GM18505 (cell line): ENCODE measurements at regions not wholly inside any gene's neighbourhood (a gene's known extent, or its start where the extent isn't known, plus 50 kb on each side); places are given as distances from the start of the nearest gene placed in this dataset.

Source experiments
- ATAC-seq: cut with Tn5 transposase; IDR thresholded peaks from one replicate; pipeline ENCODE4 v1.9.1; 2021; ENCODE audit not compliant: unreplicated experiment
- POLR2A ChIP-seq: IDR thresholded peaks from 4 replicates; pipeline ENCODE4 v1.6.1; 2011; ENCODE audit warnings: borderline replicate concordance; ENCODE audit not compliant: insufficient read depth, insufficient read length; ENCODE audit errors: extremely low read depth

GRCh38 chr17:74079537-74080300 lies 123.8 kb upstream of the RPL38 start:
- no peak for ATAC-seq

GRCh38 chr17:74080656-74081582 lies 122.6 kb upstream of the RPL38 start:
- TF ChIP-seq POLR2A: no peak
- ATAC-seq: no peak

More at GRCh38 chr17:74079537-74080300, 123.8 kb upstream of the RPL38 start:
- TF ChIP-seq POLR2A: no peak

GRCh38 chr17:74082886-74083285 lies 120.6 kb upstream of the RPL38 start:
- ATAC-seq: no peak
- no peak for TF ChIP-seq POLR2A

- no peak for TF ChIP-seq POLR2A
- no peak for ATAC-seq
Observed at GRCh38 chr17:74083321-74083720, 120.2 kb upstream of the RPL38 start.

- TF ChIP-seq POLR2A: no peak
- no peak for ATAC-seq
Observed at GRCh38 chr17:74085434-74085833, 118.0 kb upstream of the RPL38 start.

GRCh38 chr17:74087002-74087585 lies 116.4 kb upstream of the RPL38 start:
- ATAC-seq: no peak
- TF ChIP-seq POLR2A: no peak

- no peak for ATAC-seq
- TF ChIP-seq POLR2A: no peak
Observed at GRCh38 chr17:74088285-74088933, 115.1 kb upstream of the RPL38 start.

GRCh38 chr17:74088934-74089329 lies 114.5 kb upstream of the RPL38 start:
- no peak for ATAC-seq
- TF ChIP-seq POLR2A: no peak

GRCh38 chr17:74089380-74089779 lies 114.1 kb upstream of the RPL38 start:
- ATAC-seq: no peak
- TF ChIP-seq POLR2A: no peak

- no peak for ATAC-seq
- TF ChIP-seq POLR2A: no peak
Observed at GRCh38 chr17:74089869-74090464, 113.5 kb upstream of the RPL38 start.

GRCh38 chr17:74094651-74095050 lies 108.8 kb upstream of the RPL38 start:
- no peak for TF ChIP-seq POLR2A

GRCh38 chr17:74096456-74096855 lies 107.0 kb upstream of the RPL38 start:
- no peak for ATAC-seq
- TF ChIP-seq POLR2A: no peak

More at GRCh38 chr17:74094651-74095050, 108.8 kb upstream of the RPL38 start:
- ATAC-seq: no peak
